Hypothalamus (tissue), 51 donors: ENCODE measurements at regions not wholly inside any gene's neighbourhood (a gene's known extent, or its start where the extent isn't known, plus 50 kb on each side); places are given as distances from the start of the nearest gene placed in this dataset.

ENCODE experiments used
- DNase-seq, 51 donors: peaks; one replicate each; lab custom pipeline; 2025; lab: John Stamatoyannopoulos, UW

- no peak for DNase-seq
These were observed 82.2 kb upstream of the ITGA4 start for GRCh38 chr2:181374781-181375675.

DNA sequence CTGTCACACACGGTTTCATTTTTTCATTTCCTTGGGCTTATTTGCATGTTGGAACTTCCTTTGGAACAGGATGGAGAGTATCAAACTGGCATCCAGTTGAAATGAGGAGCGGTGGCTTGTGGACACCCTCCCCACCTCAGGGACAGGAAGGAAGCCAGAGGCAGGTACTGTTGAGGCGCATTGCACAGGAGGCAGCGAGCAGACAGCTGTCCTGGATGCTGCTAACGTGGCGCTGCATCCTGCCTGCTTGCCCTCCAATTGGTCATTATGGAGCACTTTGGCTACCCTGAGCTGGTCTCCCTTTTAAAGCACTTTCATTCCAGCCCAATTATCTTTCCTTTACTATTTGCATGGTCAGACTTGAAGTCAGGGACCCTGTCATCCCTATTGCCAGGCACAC lies 80.7 kb upstream of the ITGA4 start:
- no peak for DNase-seq

GRCh38 chr2:181376999-181377398 lies 80.2 kb upstream of the ITGA4 start:
- no peak for DNase-seq

GRCh38 chr2:181378491-181378890 lies 78.7 kb upstream of the ITGA4 start:
- DNase-seq: no peak

DNA sequence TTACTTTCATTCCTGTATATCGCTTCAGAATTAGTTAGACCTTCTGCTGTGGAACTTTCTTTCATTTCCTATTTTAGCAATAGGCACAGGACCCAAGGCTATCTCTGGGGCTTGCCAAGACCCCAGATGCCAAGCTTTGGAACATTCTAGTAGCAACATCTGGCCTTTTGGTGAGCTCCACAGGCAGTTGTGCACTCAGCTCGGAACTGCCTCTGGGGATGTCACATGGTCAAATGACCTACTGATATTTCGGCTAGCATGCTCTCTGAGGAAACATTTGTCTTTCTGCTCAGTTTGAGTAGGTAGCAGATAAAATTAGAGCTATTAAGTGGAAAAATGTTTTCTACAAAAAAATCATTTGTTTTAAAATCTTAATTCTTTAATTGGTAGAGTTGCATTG lies 76.6 kb upstream of the ITGA4 start:
- no peak for DNase-seq

DNA sequence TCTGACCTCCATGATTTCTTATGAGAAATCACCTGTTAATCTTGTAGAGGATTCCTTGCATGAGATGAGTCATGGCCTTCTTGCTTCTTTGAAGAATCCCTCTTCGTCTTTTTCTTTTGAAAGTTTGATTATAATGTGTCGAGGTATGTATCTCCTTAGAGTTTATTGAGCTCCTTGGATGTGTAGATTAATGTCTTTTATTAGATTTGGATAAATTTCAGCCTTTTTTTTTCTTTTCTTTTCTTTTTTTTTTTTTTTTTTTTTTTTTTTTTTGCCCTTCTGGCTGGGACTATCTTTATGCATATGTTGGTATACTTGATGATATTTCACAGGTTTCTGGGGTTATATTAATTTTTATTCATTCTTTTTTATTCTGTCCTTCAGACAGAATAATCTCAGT lies 72.3 kb upstream of the ITGA4 start:
- no peak for DNase-seq

- no peak for DNase-seq
These were observed 67.7 kb upstream of the ITGA4 start for GRCh38 chr2:181389524-181389923.

DNA sequence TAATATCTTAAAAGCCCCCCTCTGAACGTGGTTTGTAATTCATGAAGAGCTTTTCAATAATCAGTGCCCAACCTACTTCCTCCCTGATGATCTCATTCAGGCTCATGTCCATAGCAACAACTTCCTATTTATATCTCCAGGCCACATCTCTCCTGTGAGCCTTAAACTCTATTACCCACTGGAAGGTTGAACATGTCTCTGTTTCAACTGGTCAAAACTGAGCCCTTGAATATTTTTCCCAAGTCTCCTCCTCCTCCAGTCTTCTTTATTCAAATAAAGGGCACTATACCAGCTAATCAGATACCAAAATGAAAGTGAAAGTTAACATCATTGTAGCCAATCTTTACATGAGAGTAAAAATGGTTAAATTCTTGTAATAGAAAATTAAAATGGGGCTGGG lies 63.7 kb upstream of the ITGA4 start:
- DNase-seq: no peak

DNA sequence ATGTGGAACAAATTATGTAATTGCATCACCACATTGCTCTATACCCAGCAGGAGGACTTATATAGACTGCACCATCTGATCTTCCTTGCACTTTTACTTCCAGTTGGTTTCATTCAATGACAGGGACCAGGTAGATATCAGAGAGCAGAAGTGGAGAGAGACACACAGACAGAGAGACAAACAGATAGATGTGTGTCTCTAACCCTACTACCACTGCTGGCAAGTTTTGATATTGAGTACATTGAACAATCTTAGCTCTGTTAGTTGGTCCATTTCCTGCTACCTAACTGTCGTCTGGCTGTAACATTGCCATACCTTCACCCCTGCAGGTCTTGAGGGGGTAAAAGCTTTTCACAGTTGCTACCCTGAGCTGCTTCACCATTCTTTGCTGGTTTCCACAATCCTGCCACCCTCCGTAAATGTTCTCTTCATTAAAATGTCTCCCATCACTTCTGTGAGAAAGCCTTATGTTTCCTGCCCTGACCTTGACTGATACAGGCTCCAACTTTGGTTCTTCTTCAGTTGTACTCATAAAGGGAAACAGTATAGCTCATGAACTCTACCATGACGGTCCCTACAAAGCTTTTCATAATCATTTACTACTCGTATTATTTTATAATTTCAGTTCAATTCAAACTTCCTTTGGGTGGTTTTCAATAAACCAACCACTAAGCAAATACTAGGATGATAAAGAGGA lies 62.3 kb upstream of the ITGA4 start:
- no peak for DNase-seq

DNA sequence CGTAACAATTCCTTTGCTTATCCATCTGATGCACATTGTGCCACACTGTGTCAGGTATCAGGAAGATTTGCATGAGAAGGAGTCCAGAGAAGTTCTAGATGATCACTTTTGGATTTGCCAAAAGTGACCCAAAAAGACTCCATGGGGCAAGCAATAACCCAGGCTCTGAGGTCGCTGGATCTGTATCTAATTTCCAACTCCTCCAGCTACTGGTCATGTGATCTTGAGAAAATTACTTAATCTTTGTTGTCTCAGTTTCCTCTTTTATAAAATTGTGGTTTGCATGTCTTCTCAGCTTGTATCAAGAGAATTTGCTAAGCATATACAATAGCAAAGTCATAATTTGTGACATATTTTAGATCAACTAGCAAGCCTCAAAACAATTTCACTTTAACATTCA lies 61.3 kb upstream of the ITGA4 start:
- no peak for DNase-seq

DNA sequence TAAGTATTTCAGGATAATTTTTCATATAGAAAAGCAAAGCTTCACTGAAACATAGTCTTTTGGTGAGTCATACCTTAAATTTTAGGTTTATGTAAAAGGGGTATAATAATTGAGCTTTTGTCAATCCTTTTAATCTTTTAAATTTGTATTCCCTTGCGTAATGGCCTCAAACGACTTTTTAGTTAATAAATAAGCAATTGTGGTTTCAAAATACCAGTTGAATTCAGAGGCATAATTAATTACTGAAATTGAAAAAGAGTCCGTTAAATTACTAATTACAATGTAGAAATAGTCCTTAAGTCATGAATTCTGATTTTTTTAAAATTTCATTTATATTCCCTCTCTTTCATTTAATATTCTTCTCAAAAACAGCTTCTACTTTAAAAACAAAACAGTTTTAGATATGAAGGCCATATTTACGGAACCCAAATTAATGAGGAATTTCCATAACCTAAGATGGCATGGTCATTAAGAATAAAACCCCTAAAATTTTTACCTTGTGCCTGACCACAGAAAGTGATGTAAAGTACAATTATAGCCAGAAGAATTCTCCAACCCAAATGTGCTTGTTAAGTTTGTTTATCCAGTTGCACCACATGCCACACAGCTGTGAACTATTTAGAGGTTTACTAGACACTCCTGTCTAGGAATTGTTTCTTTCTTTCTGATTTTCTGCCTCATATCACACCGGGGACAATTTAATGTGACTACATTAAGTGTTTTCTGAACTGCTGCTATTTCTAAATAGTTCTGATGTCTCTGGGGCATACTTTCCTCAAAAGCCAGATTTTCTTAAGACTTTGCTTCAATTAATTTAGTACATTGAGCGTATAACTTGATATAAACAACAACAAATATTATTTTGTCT lies 60.7 kb upstream of the ITGA4 start:
- DNase-seq: no peak

DNA sequence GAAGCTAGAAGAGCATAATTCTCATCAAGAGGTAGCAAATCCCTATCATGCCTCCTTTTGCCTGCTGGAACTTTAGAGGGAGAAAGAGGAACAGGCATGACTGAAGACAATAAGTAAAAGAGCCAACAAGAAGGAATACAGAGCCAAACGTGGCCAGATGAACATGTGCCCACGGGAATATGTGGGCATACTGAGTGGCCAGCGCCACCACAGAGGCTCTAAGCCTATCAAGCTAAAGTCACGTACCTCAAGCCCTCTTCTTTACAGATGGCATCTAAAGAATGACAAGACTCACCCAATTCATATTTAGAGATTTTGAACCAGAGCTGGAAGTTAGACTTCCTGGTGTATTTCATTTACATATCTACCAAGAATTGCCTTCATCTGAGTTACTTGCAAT lies 59.9 kb upstream of the ITGA4 start:
- DNase-seq: no peak

GRCh38 chr2:181398000-181398399 lies 59.2 kb upstream of the ITGA4 start:
- no peak for DNase-seq

DNA sequence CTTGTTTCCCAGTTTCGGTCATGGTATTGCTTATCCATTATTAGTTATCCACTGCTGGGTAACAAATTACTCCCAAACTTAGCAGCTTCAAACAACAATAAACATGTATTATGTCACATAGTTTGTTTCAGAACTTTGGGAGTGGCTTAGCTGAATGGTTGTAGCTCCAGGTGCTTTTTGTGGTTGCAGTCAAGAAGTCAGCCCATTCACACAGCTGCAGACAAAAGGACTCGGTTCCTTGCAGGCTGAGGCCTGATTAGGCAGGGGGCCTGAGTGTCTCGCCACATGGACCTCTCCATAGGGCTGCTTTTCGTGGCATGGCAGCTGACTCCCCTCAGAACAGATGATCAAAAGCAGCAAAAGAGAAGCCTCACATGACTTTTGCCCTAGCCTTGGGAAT lies 58.2 kb upstream of the ITGA4 start:
- DNase-seq: no peak

DNA sequence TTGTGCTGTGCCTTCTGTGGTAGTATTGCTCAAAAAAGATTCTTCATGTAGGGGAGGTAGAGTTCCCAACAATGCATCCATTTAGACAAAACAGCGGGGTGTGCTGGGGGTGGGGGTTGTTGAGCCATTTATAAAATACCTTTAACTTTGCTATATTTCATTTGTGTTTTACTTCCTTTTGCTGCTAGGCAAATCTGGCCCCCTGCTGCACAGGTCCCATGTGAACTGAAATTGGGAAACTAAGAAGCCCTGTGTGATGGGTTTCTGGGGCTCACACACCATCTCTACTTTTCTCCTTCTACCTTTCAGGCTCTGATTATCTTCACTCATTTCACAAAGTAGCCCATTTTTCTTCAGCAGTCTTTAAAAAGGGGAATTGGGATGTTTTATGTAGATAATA lies 52.7 kb upstream of the ITGA4 start:
- DNase-seq: no peak

- DNase-seq: no peak
These were observed 50.0 kb upstream of the ITGA4 start for GRCh38 chr2:181407171-181407570.
